K562 (cell line): ENCODE measurements at regions not wholly inside any gene's neighbourhood (a gene's known extent, or its start where the extent isn't known, plus 50 kb on each side); places are given as distances from the start of the nearest gene placed in this dataset.

Experiments
- ARID1B ChIP-seq: fragments of 450-650 bp; IDR thresholded peaks from 2 replicates; pipeline ENCODE4 v1.6.1; 2016; ENCODE audit warnings: antibody characterized with exemption, mild to moderate bottlenecking, inconsistent platforms
- ATF3 ChIP-seq, 2 experiments: fragments of 450-650 bp in 1 of 2; sonication (generic) in 1 of 2; formaldehyde crosslinking in 1 of 2; IDR thresholded peaks in 1 of 2; conservative IDR thresholded peaks in 1 of 2; 2 replicates each; pipeline versions ENCODE4 v1.6.1 to v1.8.1; 2016 to 2023; ENCODE audit warnings: mild to moderate bottlenecking in 2 of 2, moderate library complexity in 2 of 2, inconsistent platforms in 1 of 2, missing genetic modification reagents in 1 of 2
- BACH1 ChIP-seq: fragments of 200-800 bp; sonication (Bioruptor generic); IDR thresholded peaks from 2 replicates; pipeline ENCODE4 v1.6.1; 2016; ENCODE audit warnings: missing genetic modification characterization, missing compliant biosample characterization
- CBFA2T3 ChIP-seq: fragments of 450-650 bp; IDR thresholded peaks from 2 replicates; pipeline ENCODE4 v1.6.1; 2017
- CTBP1 ChIP-seq: fragments of 450-650 bp; IDR thresholded peaks from 2 replicates; pipeline ENCODE4 v1.6.1; 2016; ENCODE audit warnings: borderline replicate concordance
- DPF2 ChIP-seq: fragments of 450-650 bp; IDR thresholded peaks from 2 replicates; pipeline ENCODE4 v1.6.1; 2016
- EGR1 ChIP-seq: fragments of 450-650 bp; conservative IDR thresholded peaks from 2 replicates; pipeline ENCODE4 v1.6.1; 2017; ENCODE audit warnings: mild to moderate bottlenecking
- FOS ChIP-seq: IDR thresholded peaks from 3 replicates; pipeline ENCODE4 v1.6.1; 2011; ENCODE audit not compliant: insufficient read length; ENCODE audit errors: extremely low read depth
- HDAC6 ChIP-seq: IDR thresholded peaks from 2 replicates; pipeline ENCODE4 v1.6.1; 2012; ENCODE audit warnings: low read depth, mild to moderate bottlenecking, control low read depth, inconsistent platforms, low read length, moderate library complexity
- JUN ChIP-seq, 2 experiments: sonication (generic) in 1 of 2; formaldehyde crosslinking in 1 of 2; IDR thresholded peaks; 2 replicates each; pipeline versions ENCODE4 v1.6.1 to v1.8.0; 2012 to 2022; ENCODE audit warnings: borderline replicate concordance in 2 of 2, mild to moderate bottlenecking in 2 of 2, improper control_type of control experiment in 1 of 2, low read depth in 1 of 2, low read length in 1 of 2, missing genetic modification reagents in 1 of 2
- JUND ChIP-seq, 2 experiments: IDR thresholded peaks; 2 replicates in 1 of 2; 3 replicates in 1 of 2; pipeline ENCODE4 v1.6.1; 2011; ENCODE audit warnings: borderline replicate concordance in 2 of 2, low read depth in 2 of 2, low read length in 2 of 2, improper control_type of control experiment in 1 of 2, missing biosample characterization in 1 of 2, missing genetic modification characterization in 1 of 2, missing genetic modification reagents in 1 of 2
- MECOM ChIP-seq: fragments of 250-450 bp; sonication (Bioruptor Pico); IDR thresholded peaks from 2 replicates; pipeline ENCODE4 v1.8.0; 2022; ENCODE audit warnings: inconsistent platforms
- NFE2 ChIP-seq: IDR thresholded peaks from 2 replicates; pipeline ENCODE4 v1.6.1; 2014; ENCODE audit warnings: antibody characterized with exemption, low read depth
- PKNOX1 ChIP-seq: fragments of 450-650 bp; IDR thresholded peaks from 2 replicates; pipeline ENCODE4 v1.6.1; 2016
- REST ChIP-seq, 2 experiments: fragments of 450-650 bp; formaldehyde crosslinking in 1 of 2; IDR thresholded peaks; 2 replicates each; pipeline versions ENCODE4 v1.4.0 to v1.6.1; 2014 to 2020; ENCODE audit warnings: mild to moderate bottlenecking in 2 of 2, borderline replicate concordance in 1 of 2, low read depth in 1 of 2
- SMARCA4 ChIP-seq: fragments of 450-650 bp; IDR thresholded peaks from 2 replicates; pipeline ENCODE4 v1.6.1; 2016
- SMARCE1 ChIP-seq: fragments of 450-650 bp; IDR thresholded peaks from 2 replicates; pipeline ENCODE4 v1.7.1; 2016; ENCODE audit warnings: mild to moderate bottlenecking
- SMC3 ChIP-seq: conservative IDR thresholded peaks from 2 replicates; pipeline ENCODE4 v1.6.1; 2011; ENCODE audit warnings: low read depth, low read length, improper control_type of control experiment; ENCODE audit not compliant: insufficient read depth
- SRF ChIP-seq, 2 experiments: fragments of 250-450, 450-650 bp in 1 of 2; sonication (Bioruptor Pico) in 1 of 2; sonication (generic) in 1 of 2; formaldehyde crosslinking; IDR thresholded peaks; 2 replicates each; pipeline versions ENCODE4 v1.5.0 to v1.5.1; 2020 to 2022; ENCODE audit warnings: mild to moderate bottlenecking in 1 of 2, missing genetic modification reagents in 1 of 2
- ZEB2 ChIP-seq: fragments of 450-650 bp; IDR thresholded peaks from 2 replicates; pipeline ENCODE4 v1.6.1; 2016

- TF ChIP-seq REST (IDR thresholded peaks at IDR 0.05; ENCODE audit: borderline replicate concordance) (no peak), REST (CRISPR knock-in tag; IDR thresholded peaks at IDR 0.05; ENCODE audit: low read depth) (no peak), CBFA2T3 (peak; percentile 23; the same call in 1 of the 2 replicates), FOS (peak; percentile 55), JUN (IDR thresholded peaks at IDR 0.05; ENCODE audit: borderline replicate concordance, low read depth, low read length) (peak; percentile 82; the same call in 1 of the 2 replicates), JUN (CRISPR knock-in tag; IDR thresholded peaks at IDR 0.05; ENCODE audit: borderline replicate concordance) (no peak), ARID1B (peak; percentile 71), ATF3 (IDR thresholded peaks at IDR 0.05) (peak; percentile 92), ATF3 (CRISPR knock-in tag; conservative IDR thresholded peaks at IDR 0.05) (no peak), ZEB2 (peak; percentile 85), JUND (IDR thresholded peaks at IDR 0.05; ENCODE audit: borderline replicate concordance, low read depth, low read length) (peak; percentile 94), JUND (tag; IDR thresholded peaks at IDR 0.05; ENCODE audit: borderline replicate concordance, low read depth, low read length) (peak; percentile 94), CTBP1 (peak; percentile 90), HDAC6 (no peak), SMC3 (no peak), MECOM (CRISPR knock-in tag) (peak; percentile 99), SMARCA4 (peak; percentile 74), SMARCE1 (peak; percentile 55; the same call in 1 of the 2 replicates), PKNOX1 (peak; percentile 42), EGR1 (peak; percentile 70), SRF (CRISPR knock-in tag; IDR thresholded peaks at IDR 0.05) (no peak), DPF2 (peak; percentile 76), NFE2 (peak; percentile 79), BACH1 (peak; percentile 38; the same call in 1 of the 2 replicates)
These were observed 76.0 kb upstream of the DHRSX start (continued) for GRCh38 chrX:2576793-2577192.
